Right lobe of liver (tissue), 4 donors: ENCODE measurements at regions not wholly inside any gene's neighbourhood (a gene's known extent, or its start where the extent isn't known, plus 50 kb on each side); places are given as distances from the start of the nearest gene placed in this dataset.
"Not testable (repeated sequence)": the region's sequence is repeated elsewhere in the genome, so short reads cannot be mapped to it uniquely, and the experiment has no call there.

Experiments used
- POLR2A ChIP-seq: fragments of 450-650 bp; IDR thresholded peaks from one replicate; pipeline ENCODE4 v1.6.1; 2017; ENCODE audit warnings: antibody characterized with exemption, mild to moderate bottlenecking
- TF ChIP-seq, protein P1 (sequence below), 4 donors: fragments of 200-600 bp in 3 of 4; fragments of 450-650 bp in 1 of 4; IDR thresholded peaks; one replicate each; pipeline versions ENCODE4 v1.5.1 to v1.8.0; 2016 to 2022; ENCODE audit warnings: antibody characterized with exemption in 4 of 4, mild to moderate bottlenecking in 2 of 4
- donor health status: DM: no; HTN: no; CAD: no.
- donor health status: DM: no; HTN: no; CAD: no.
- donor health status: DM: no; HTN: yes; CAD: no.

DNA sequence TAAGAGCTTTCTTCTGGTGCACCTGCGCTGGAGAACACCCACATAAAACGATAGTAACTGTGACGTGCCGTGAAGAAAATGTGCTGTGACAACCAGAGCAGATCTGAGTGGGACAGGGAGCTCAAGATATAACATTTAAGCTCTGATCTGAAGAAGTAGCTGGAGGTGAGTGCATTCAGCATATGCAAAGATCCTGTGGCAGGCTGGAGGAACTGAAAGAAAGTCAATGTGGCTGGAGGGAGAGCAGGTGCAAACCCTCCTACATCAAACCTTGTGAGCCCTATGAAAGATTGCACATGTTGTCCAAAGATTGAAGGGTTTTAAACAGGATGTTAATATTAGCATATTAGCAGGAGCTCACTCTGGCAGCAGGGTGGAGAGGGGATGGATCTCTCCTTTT lies 342.9 kb downstream of the NPIPA7 start:
- TF ChIP-seq, protein P1, sequence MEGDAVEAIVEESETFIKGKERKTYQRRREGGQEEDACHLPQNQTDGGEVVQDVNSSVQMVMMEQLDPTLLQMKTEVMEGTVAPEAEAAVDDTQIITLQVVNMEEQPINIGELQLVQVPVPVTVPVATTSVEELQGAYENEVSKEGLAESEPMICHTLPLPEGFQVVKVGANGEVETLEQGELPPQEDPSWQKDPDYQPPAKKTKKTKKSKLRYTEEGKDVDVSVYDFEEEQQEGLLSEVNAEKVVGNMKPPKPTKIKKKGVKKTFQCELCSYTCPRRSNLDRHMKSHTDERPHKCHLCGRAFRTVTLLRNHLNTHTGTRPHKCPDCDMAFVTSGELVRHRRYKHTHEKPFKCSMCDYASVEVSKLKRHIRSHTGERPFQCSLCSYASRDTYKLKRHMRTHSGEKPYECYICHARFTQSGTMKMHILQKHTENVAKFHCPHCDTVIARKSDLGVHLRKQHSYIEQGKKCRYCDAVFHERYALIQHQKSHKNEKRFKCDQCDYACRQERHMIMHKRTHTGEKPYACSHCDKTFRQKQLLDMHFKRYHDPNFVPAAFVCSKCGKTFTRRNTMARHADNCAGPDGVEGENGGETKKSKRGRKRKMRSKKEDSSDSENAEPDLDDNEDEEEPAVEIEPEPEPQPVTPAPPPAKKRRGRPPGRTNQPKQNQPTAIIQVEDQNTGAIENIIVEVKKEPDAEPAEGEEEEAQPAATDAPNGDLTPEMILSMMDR (IDR thresholded peaks at IDR 0.05), result not testable (repeated sequence)
- TF ChIP-seq POLR2A, result not testable (repeated sequence)
